GM12874 (cell line): ENCODE measurements at regions not wholly inside any gene's neighbourhood (a gene's known extent, or its start where the extent isn't known, plus 50 kb on each side); places are given as distances from the start of the nearest gene placed in this dataset.

Experiments used
- TF ChIP-seq, protein P1 (sequence below): IDR thresholded peaks from 2 replicates; pipeline ENCODE4 v1.5.1; 2011; ENCODE audit warnings: low read depth, mild to moderate bottlenecking, control low read depth, low read length, moderate library complexity; ENCODE audit not compliant: insufficient read depth

DNA sequence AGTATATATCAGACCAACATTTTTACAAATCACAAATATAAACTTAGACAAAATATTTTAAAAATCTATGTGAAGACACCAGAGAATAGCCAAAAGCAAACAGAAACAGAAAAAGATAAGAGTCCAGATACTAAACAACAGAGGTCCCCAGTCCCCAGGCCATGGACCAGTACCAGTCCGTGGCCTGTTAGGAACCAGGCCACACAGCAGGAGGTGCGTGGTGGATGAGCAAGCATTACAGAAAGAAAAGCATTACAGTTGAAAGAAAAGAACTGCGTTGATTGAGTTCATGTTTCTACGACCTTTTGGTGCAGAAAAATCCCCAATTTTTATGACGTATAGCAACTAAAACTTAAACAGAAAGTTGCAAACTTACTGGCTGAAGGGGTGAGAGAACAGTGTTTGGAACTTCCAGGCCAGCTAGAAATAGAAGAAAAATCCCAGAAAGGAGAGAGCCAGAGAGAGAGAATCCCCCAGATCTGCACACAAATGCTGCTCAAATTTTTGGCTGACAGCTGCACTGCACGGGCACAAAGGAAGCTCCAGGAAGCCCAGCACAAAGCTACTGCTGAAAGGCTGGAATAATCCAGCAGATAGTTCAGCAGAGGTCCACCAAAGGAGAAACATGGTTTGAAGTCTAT is 159.6 kb upstream of the C14orf180 start:
- TF ChIP-seq, protein P1, sequence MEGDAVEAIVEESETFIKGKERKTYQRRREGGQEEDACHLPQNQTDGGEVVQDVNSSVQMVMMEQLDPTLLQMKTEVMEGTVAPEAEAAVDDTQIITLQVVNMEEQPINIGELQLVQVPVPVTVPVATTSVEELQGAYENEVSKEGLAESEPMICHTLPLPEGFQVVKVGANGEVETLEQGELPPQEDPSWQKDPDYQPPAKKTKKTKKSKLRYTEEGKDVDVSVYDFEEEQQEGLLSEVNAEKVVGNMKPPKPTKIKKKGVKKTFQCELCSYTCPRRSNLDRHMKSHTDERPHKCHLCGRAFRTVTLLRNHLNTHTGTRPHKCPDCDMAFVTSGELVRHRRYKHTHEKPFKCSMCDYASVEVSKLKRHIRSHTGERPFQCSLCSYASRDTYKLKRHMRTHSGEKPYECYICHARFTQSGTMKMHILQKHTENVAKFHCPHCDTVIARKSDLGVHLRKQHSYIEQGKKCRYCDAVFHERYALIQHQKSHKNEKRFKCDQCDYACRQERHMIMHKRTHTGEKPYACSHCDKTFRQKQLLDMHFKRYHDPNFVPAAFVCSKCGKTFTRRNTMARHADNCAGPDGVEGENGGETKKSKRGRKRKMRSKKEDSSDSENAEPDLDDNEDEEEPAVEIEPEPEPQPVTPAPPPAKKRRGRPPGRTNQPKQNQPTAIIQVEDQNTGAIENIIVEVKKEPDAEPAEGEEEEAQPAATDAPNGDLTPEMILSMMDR: no peak

DNA sequence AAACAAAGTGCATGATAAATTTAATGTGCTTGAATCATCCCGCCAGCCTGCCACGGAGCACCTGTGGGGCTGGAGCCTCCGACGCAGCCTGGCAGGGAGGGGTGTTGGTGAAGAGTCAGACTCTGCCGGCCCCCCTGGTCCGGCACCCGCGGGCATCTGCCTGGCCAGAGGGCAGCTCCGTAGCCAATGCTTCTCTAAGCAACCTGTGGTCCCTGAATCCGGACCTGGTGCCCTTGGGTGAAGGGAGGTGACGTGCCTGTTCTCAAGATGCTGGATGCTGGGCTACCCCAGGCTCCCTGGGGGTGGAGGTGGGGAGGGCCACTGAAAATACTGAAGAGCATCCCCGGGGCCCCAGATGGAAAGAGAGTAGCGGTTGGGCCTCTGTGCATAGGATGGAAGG is 158.6 kb upstream of the C14orf180 start:
- TF ChIP-seq, protein P1: no peak

DNA sequence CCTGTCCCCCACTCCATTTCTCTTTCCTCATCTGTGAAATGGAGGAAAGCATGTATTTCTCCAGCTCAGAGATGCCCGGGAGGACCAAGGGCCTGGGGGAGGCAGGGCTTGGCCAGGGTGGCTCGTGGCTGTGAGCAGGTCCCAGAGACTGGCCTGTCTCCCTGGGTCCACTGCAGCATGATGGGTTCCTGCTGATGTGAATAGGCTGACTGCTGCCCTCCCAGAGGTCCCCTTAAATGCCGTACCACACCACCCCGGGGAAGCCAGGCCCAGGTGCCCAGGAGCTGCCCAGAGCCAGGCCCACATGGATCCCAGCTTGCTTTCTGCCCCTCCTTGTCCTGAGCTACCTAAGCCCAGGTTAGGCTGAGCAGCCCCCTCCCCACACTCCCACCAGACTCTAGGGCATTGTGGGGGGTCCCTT is 158.2 kb upstream of the C14orf180 start:
- TF ChIP-seq, protein P1: no peak

DNA sequence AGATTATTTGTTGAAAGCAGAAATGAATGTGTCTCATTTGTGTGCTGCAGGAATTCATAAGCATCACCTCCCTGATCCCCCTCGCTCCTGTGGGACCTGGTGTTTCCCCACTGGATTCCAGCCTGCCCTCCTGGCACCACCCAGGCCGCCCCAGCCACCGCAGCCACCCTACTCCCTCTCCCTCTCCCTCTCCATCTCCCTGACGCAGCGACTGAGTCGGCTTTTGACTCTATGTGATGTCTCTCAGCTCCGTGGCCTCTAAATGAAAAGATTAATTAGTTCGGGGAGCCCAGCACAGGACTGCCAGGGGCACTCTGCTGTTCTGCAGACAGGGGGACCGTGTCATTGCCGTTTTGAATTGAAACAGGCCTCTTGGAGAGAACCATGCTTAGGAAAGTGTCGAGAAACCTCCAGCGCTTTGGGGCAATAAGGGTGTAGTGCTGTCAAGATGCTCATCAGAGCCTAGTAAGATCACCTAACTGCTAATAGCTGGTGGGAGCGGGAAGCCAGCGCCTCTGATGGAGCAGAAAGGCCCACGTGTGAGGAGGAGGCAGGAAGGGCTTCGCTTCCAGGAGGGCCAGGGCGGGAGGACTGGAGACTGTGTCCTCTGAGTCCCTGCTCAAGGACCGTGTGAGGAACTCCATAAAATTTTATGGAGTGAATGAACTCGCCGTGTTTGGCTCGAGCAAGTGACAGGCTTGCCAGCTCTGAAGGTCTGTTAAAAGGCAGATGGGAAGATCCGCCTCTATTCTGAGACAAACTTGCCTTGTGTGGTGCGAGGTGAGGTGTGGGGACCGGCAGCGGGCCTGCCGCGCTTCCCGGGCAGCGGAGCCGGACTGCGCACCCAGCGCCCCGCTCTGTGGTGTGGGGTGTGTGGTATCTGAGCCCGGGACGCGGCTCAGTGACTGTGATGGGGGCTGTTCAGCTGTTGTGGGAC is 157.4 kb upstream of the C14orf180 start:
- TF ChIP-seq, protein P1: no peak

DNA sequence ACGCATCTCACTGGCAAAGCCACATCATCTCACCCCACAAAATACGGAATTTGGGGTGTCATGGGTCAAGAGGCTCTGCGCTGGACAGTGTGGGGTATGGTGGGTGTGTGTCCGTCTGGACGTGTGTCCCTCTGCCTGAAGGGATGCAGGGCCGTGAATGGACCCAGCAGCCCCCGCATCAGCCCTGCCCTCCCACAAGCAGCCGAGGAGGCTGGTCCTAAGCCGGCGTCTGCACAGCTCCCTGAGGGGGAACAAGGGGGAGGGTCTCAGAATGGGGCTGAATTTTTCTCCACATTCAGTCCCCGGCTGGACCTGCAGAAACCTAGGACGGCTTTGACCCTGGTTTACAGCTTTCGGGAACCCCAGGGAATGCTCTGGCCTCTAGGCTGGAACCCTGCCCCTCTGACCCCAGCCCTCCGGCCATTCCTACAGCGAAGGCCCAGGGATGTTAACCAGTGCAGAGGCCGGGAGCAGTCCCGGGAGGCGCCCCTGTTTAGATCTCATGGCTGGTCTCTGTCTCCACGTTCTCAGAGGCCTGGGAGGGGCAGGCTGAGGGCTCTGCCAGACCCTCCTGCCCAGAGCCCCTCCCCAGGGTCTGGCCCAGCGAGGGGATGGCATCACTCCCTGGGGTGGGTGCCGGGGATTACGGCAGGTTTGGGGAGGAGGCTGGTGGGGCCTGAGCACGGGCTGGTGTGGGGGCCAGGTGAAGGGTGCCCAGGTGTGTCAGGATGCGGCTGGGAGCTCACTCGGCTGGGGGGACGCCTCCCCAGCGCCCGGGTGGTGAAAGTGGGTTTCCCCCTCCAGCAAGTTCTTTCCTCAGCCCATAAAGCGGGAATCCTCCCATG is 156.5 kb upstream of the C14orf180 start:
- TF ChIP-seq, protein P1: no peak

DNA sequence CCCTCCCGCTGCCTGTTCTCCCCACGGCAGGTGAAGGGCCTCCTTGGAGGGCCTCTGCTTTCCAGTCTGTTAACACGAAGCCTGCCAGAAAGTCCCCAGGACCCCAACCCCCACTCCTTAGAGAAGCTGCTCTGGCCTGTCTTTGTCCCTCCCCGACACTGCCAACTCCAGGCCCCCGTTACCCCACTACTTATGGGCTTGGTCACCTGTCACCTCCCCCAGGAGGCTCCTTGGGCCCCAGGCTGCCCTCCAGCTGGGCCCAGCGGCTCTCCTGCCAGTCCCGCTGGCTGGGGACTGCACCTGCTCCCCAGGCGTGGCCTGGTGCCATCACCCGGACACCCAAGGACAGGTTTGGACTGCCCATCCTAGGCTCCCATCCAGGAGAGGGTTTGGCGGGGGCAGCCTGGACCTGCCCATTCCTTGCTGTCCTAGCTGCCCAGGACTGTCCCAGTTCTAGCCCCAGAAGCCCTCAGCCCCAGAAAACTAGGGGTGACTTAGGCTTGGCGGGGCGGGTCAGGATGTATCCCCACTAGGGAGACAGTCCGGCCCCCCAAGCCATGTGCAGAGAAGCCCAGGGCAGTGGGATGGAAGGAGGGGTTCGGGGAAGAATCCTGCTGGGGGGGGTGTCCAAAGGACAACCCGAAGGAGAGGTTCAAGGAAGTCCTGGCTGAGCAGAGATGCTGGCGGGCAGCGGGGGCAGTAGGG is 155.7 kb upstream of the C14orf180 start:
- TF ChIP-seq, protein P1: no peak
